ENCODE measurements at regions not wholly inside any gene's neighbourhood (a gene's known extent, or its start where the extent isn't known, plus 50 kb on each side); places are given as distances from the start of the nearest gene placed in this dataset.
A peak's percentile ranks its signal among the peaks of the same experiment; 100 is the strongest.

DNA sequence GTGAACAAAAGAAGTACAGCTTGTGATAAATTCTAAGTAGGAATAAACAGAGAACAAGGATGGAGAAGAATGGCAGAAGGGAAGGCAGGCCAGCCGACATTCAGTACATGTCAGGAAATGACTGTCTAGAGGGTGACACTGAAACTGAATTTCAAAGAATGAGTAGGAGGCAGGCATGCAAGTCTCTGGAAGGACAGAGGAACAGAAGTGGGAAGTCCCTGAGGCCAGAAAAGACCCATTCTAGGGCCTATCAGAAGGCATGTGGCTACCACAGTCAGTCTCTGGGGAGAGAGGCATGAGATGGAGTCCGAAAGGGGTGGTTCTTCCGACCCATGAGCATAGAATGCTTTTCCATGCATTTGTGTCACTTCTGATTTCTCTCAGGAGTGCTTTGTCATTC is 243.5 kb upstream of the UBE2E2 start:
- Histone ChIP-seq H3K36me3 (ENCODE audit: insufficient read depth, low read length) (no peaks in the 10 kb centered on the region), H2AFZ (ENCODE audit: low read depth, low read length) (no peak overlapping the region), H3K79me2 (ENCODE audit: insufficient read depth, low read length) (no peaks in the 10 kb centered on the region), H3K27ac (ENCODE audit: low read length) (no peak overlapping the region), H3K4me2 (ENCODE audit: insufficient read depth, low read length) (no peak overlapping the region), H3K4me3 (ENCODE audit: low read depth in 1 of 2, low read length in 2 of 2) (no peak overlapping the region), H3K4me1 (ENCODE audit: insufficient read depth, low read length) (no peaks in the 10 kb centered on the region), H3K9me3 (ENCODE audit: insufficient read depth, low read length, severe bottlenecking) (no peaks in the 10 kb centered on the region), H3K27me3 (ENCODE audit: insufficient read depth, low read length, poor library complexity) (no peaks in the 10 kb centered on the region), H3K9ac (ENCODE audit: low read depth, low read length) (no peak overlapping the region), H4K20me1 (ENCODE audit: insufficient read depth, low read length) (no peaks in the 10 kb centered on the region)
- ATAC-seq (ENCODE audit: insufficient read depth, low read depth) (no peak), DNase-seq (no peak)
- TF ChIP-seq EZH2 (IDR thresholded peaks at IDR 0.05; ENCODE audit: borderline replicate concordance, low read depth, low read length, severe bottlenecking), result no peak
- TF ChIP-seq, protein P1, sequence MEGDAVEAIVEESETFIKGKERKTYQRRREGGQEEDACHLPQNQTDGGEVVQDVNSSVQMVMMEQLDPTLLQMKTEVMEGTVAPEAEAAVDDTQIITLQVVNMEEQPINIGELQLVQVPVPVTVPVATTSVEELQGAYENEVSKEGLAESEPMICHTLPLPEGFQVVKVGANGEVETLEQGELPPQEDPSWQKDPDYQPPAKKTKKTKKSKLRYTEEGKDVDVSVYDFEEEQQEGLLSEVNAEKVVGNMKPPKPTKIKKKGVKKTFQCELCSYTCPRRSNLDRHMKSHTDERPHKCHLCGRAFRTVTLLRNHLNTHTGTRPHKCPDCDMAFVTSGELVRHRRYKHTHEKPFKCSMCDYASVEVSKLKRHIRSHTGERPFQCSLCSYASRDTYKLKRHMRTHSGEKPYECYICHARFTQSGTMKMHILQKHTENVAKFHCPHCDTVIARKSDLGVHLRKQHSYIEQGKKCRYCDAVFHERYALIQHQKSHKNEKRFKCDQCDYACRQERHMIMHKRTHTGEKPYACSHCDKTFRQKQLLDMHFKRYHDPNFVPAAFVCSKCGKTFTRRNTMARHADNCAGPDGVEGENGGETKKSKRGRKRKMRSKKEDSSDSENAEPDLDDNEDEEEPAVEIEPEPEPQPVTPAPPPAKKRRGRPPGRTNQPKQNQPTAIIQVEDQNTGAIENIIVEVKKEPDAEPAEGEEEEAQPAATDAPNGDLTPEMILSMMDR (IDR thresholded peaks at IDR 0.05; ENCODE audit: borderline replicate concordance, extremely low read depth, low read length, poor library complexity, severe bottlenecking), result no peak

- Histone ChIP-seq H4K20me1 (ENCODE audit: insufficient read depth, low read length) (no peaks in the 10 kb centered on the region), H2AFZ (ENCODE audit: low read depth, low read length) (no peak overlapping the region), H3K79me2 (ENCODE audit: insufficient read depth, low read length) (no peaks in the 10 kb centered on the region), H3K9ac (ENCODE audit: low read depth, low read length) (no peak overlapping the region), H3K4me2 (ENCODE audit: insufficient read depth, low read length) (no peak overlapping the region), H3K4me3 (ENCODE audit: low read depth in 1 of 2, low read length in 2 of 2) (no peak overlapping the region), H3K27ac (ENCODE audit: low read length) (no peak overlapping the region), H3K36me3 (ENCODE audit: insufficient read depth, low read length) (no peaks in the 10 kb centered on the region), H3K27me3 (ENCODE audit: insufficient read depth, low read length, poor library complexity) (no peaks in the 10 kb centered on the region), H3K9me3 (ENCODE audit: insufficient read depth, low read length, severe bottlenecking) (no peaks in the 10 kb centered on the region), H3K4me1 (ENCODE audit: insufficient read depth, low read length) (no peaks in the 10 kb centered on the region)
- DNase-seq (no peak), ATAC-seq (ENCODE audit: insufficient read depth, low read depth) (no peak)
- TF ChIP-seq, protein P1 (IDR thresholded peaks at IDR 0.05; ENCODE audit: borderline replicate concordance, extremely low read depth, low read length, poor library complexity, severe bottlenecking), result peak; percentile 68
- no peak for TF ChIP-seq EZH2 (IDR thresholded peaks at IDR 0.05; ENCODE audit: borderline replicate concordance, low read depth, low read length, severe bottlenecking)
Measured at GRCh38 chr3:22960105-22960984, 242.8 kb upstream of the UBE2E2 start.

DNA sequence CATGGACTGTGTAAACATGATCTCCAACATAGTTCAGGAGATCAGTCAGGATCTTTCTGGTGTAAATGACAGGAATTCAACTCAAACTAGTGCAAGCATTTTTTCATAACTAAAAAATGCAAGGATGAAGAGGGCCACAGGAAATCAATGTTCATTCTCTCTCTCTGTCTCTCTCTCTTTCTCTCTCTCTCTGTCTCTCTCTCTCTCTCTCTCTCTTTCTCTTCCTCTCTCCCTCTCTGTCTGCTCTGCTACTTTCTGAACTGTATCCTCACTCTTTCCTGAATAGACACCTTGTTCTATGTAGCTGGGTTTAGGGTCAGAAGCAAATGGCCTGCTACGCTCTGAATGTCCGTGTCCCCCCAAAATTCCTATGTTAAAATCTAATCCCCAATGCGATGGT is 240.9 kb upstream of the UBE2E2 start:
- Histone ChIP-seq H4K20me1 (ENCODE audit: insufficient read depth, low read length) (no peaks in the 10 kb centered on the region), H3K27ac (ENCODE audit: low read length) (no peak overlapping the region), H3K79me2 (ENCODE audit: insufficient read depth, low read length) (no peaks in the 10 kb centered on the region), H3K9ac (ENCODE audit: low read depth, low read length) (no peak overlapping the region), H3K4me3 (ENCODE audit: low read depth in 1 of 2, low read length in 2 of 2) (no peak overlapping the region), H3K4me2 (ENCODE audit: insufficient read depth, low read length) (no peak overlapping the region), H2AFZ (ENCODE audit: low read depth, low read length) (no peak overlapping the region), H3K9me3 (ENCODE audit: insufficient read depth, low read length, severe bottlenecking) (no peaks in the 10 kb centered on the region), H3K27me3 (ENCODE audit: insufficient read depth, low read length, poor library complexity) (no peaks in the 10 kb centered on the region), H3K36me3 (ENCODE audit: insufficient read depth, low read length) (no peaks in the 10 kb centered on the region), H3K4me1 (ENCODE audit: insufficient read depth, low read length) (no peaks in the 10 kb centered on the region)
- DNase-seq (no peak), ATAC-seq (ENCODE audit: insufficient read depth, low read depth) (no peak)
- TF ChIP-seq, protein P1 (IDR thresholded peaks at IDR 0.05; ENCODE audit: borderline replicate concordance, extremely low read depth, low read length, poor library complexity, severe bottlenecking), result no peak
- TF ChIP-seq EZH2 (IDR thresholded peaks at IDR 0.05; ENCODE audit: borderline replicate concordance, low read depth, low read length, severe bottlenecking), result no peak

Data from DND-41 (cell line).